Endothelial cell of umbilical vein (primary cell): ENCODE measurements at regions not wholly inside any gene's neighbourhood (a gene's known extent, or its start where the extent isn't known, plus 50 kb on each side); places are given as distances from the start of the nearest gene placed in this dataset.

Experiments used
- BruUV-seq: library from RNA; stranded (reverse); fragments of 400-500 nt; replicated peaks from 2 replicates; lab custom pipeline; 2021; lab: Mats Ljungman, UMichigan
- CTCF ChIA-PET: fragments of 300-600, 350-600 bp; sonication (Branson Sonifier 250); formaldehyde crosslinking; loops from one replicate; lab custom pipeline; 2021; ENCODE audit warnings: antibody characterized with exemption, inconsistent platforms; lab: Charles Lee
- POLR2A ChIA-PET: fragments of 300-600, 350-600 bp; sonication (Branson Sonifier 250); formaldehyde crosslinking; loops from one replicate; lab custom pipeline; 2021; ENCODE audit warnings: antibody characterized with exemption, inconsistent platforms; lab: Charles Lee
- DNase-seq: peaks from one replicate; pipeline ENCODE4 v3.0.0-alpha.2; 2011; ENCODE audit warnings: low read depth, low spot score
- FAIRE-seq: peaks from 2 replicates; lab custom pipeline; 2011; peaks lifted over from hg19 to GRCh38; lab: Jason Lieb, UNC
- H2AFZ ChIP-seq: 2 replicates; pipeline ENCODE4 v1.6.0; 2012; ENCODE audit warnings: low read depth, low read length, control low read depth, inconsistent platforms
- H3K27ac ChIP-seq: 2 replicates; pipeline ENCODE4 v1.5.1; 2011; ENCODE audit warnings: low read depth, mild to moderate bottlenecking, control low read depth, low read length, moderate library complexity; ENCODE audit not compliant: insufficient read depth
- H3K27me3 ChIP-seq, 2 experiments: 2 replicates each; pipeline versions ENCODE4 v1.6.0 to v1.6.1; 2011; ENCODE audit warnings: low read length in 2 of 2, mixed read lengths in 1 of 2; ENCODE audit not compliant: control insufficient read depth in 2 of 2, insufficient read depth in 2 of 2
- H3K36me3 ChIP-seq, 2 experiments: 2 replicates in 1 of 2; 3 replicates in 1 of 2; pipeline ENCODE4 v1.5.1; 2011; ENCODE audit warnings: low read length in 2 of 2, mild to moderate bottlenecking in 1 of 2, moderate library complexity in 1 of 2; ENCODE audit not compliant: control insufficient read depth in 2 of 2, insufficient read depth in 2 of 2; ENCODE audit errors: extremely low read depth in 1 of 2
- H3K4me1 ChIP-seq: 3 replicates; pipeline ENCODE4 v1.5.1; 2011; ENCODE audit warnings: mild to moderate bottlenecking, low read length; ENCODE audit not compliant: control insufficient read depth, insufficient read depth; ENCODE audit errors: extremely low read depth
- H3K4me2 ChIP-seq: 2 replicates; pipeline ENCODE4 v1.6.1; 2011; ENCODE audit warnings: low read length, control low read depth, mixed read lengths; ENCODE audit not compliant: insufficient read depth
- H3K4me3 ChIP-seq, 3 experiments: fragments of 200-600 bp in 1 of 3; sonication (generic), shearing (Covaris generic) in 1 of 3; replicated peaks in 1 of 3; 2 replicates each; pipeline ENCODE4 v1.5.1; 2011 to 2016; ENCODE audit warnings: control low read depth in 3 of 3, low read length in 3 of 3, mild to moderate bottlenecking in 2 of 3, inconsistent platforms in 1 of 3, low read depth in 1 of 3, moderate library complexity in 1 of 3; ENCODE audit not compliant: insufficient read depth in 1 of 3
- H3K79me2 ChIP-seq: 2 replicates; pipeline ENCODE4 v1.6.0; 2012; ENCODE audit warnings: low read length, inconsistent platforms; ENCODE audit not compliant: control insufficient read depth, insufficient read depth
- H3K9ac ChIP-seq: replicated peaks from 2 replicates; pipeline ENCODE3; 2011; ENCODE audit warnings: low read length, control low read depth; ENCODE audit not compliant: insufficient read depth; ENCODE audit errors: extremely low read depth
- H3K9me1 ChIP-seq: replicated peaks from 3 replicates; pipeline ENCODE4 v1.6.0; 2011; ENCODE audit warnings: mild to moderate bottlenecking, low read length; ENCODE audit not compliant: control insufficient read depth, insufficient read depth; ENCODE audit errors: extremely low read depth
- H3K9me3 ChIP-seq: replicated peaks from 2 replicates; pipeline ENCODE4 v1.5.1; 2012; ENCODE audit warnings: low read length, inconsistent platforms; ENCODE audit not compliant: control insufficient read depth, insufficient read depth
- H4K20me1 ChIP-seq: replicated peaks from 2 replicates; pipeline ENCODE3; 2011; ENCODE audit warnings: mild to moderate bottlenecking, low read length; ENCODE audit not compliant: control insufficient read depth, insufficient read depth; ENCODE audit errors: extremely low read depth
- EZH2 ChIP-seq: IDR thresholded peaks from 2 replicates; pipeline ENCODE4 v1.6.1; 2012; ENCODE audit warnings: borderline replicate concordance, low read depth, mild to moderate bottlenecking, moderate library complexity, low read length, inconsistent platforms; ENCODE audit not compliant: severe bottlenecking
- FOS ChIP-seq: IDR thresholded peaks from 2 replicates; pipeline ENCODE4 v1.6.1; 2011; ENCODE audit warnings: mild to moderate bottlenecking, low read length, moderate library complexity, borderline replicate concordance; ENCODE audit not compliant: insufficient read depth
- GATA2 ChIP-seq: IDR thresholded peaks from 2 replicates; pipeline ENCODE4 v1.7.0; 2011; ENCODE audit warnings: low read depth, mild to moderate bottlenecking, moderate library complexity, mixed read lengths, low read length; ENCODE audit not compliant: insufficient read length, insufficient read depth
- JUN ChIP-seq: IDR thresholded peaks from 2 replicates; pipeline ENCODE4 v1.6.1; 2011; ENCODE audit warnings: borderline replicate concordance, low read depth; ENCODE audit not compliant: insufficient read length, insufficient read depth
- MYC ChIP-seq: IDR thresholded peaks from one replicate; pipeline ENCODE4 v1.6.1; 2011; ENCODE audit warnings: mild to moderate bottlenecking, low read depth, low read length
- POLR2A ChIP-seq: IDR thresholded peaks from 2 replicates; pipeline ENCODE4 v1.6.1; 2012; ENCODE audit warnings: low read depth, mild to moderate bottlenecking, control low read depth, low read length
- POLR2AphosphoS5 ChIP-seq: IDR thresholded peaks from 2 replicates; pipeline ENCODE4 v1.6.1; 2012; ENCODE audit warnings: low read depth, mild to moderate bottlenecking, control low read depth, low read length, moderate library complexity; ENCODE audit not compliant: insufficient read depth
- dilution Hi-C: fragments of 300-500 bp; cut with MboI; formaldehyde crosslinking; loops from one replicate; pipeline ENCODE4 v1.15.0; 2019; ENCODE audit warnings: low sequenced_read_pairs; ENCODE audit not compliant: extremely low pct_ligation_motif_present
- intact Hi-C: fragments of 100-400 bp; cut with micrococcal nuclease; formaldehyde crosslinking; loops from one replicate; pipeline ENCODE4 v1.10.0; 2022
- TF ChIP-seq, protein P1 (sequence below), 2 donors: IDR thresholded peaks; 1 replicate in 1 of 2; 2 replicates in 1 of 2; pipeline ENCODE4 v1.5.1; 2011; ENCODE audit warnings: low read length in 2 of 2, mild to moderate bottlenecking in 2 of 2, moderate library complexity in 2 of 2, control low read depth in 1 of 2, inconsistent platforms in 1 of 2, low read depth in 1 of 2; ENCODE audit not compliant: insufficient read depth in 1 of 2; ENCODE audit errors: extremely low read depth in 1 of 2
- TF ChIP-seq, protein P2 (sequence below): IDR thresholded peaks from 2 replicates; pipeline ENCODE4 v1.6.1; 2011; ENCODE audit not compliant: insufficient read depth, insufficient read length

DNA sequence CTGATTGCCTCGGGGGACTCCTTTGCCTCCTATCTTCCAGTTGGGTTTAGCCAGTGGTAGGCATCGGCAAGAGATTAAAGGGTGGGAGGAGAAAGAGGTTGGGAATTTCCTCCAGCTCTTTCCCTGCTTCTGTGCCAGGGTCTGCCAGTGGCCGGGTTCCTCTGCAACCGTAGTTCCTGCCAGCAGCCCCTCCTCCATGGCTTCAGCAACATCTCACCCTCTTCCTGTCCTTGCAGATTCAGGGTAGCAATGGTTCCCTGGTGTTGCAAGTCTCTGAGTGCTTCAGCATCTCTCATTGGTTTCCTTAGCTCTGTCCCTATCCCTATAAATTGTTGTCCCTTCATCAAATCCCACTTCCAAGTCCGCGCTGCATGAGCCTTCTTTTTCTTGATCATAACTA lies 223.1 kb upstream of the JUN start:
- POLR2A ChIA-PET = no interaction called here
- Histone ChIP-seq H3K4me2 (no peak overlapping the region), H3K79me2 (no peaks in the 10 kb centered on the region), H3K27ac (no peak overlapping the region), H3K9ac (no peak overlapping the region), H4K20me1 (no peaks in the 10 kb centered on the region), H3K9me3 (no peaks in the 10 kb centered on the region), H2AFZ (no peak overlapping the region), H3K27me3 (no peaks in the 10 kb centered on the region), H3K4me3 (no peak overlapping the region), H3K9me1 (no peaks in the 10 kb centered on the region), H3K4me1 (peaks cover 3% of the 10 kb centered on the region), H3K36me3 (no peaks in the 10 kb centered on the region)
- TF ChIP-seq, protein P1, sequence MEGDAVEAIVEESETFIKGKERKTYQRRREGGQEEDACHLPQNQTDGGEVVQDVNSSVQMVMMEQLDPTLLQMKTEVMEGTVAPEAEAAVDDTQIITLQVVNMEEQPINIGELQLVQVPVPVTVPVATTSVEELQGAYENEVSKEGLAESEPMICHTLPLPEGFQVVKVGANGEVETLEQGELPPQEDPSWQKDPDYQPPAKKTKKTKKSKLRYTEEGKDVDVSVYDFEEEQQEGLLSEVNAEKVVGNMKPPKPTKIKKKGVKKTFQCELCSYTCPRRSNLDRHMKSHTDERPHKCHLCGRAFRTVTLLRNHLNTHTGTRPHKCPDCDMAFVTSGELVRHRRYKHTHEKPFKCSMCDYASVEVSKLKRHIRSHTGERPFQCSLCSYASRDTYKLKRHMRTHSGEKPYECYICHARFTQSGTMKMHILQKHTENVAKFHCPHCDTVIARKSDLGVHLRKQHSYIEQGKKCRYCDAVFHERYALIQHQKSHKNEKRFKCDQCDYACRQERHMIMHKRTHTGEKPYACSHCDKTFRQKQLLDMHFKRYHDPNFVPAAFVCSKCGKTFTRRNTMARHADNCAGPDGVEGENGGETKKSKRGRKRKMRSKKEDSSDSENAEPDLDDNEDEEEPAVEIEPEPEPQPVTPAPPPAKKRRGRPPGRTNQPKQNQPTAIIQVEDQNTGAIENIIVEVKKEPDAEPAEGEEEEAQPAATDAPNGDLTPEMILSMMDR (IDR thresholded peaks at IDR 0.05; ENCODE audit: extremely low read depth in 1 of 2, insufficient read depth in 1 of 2, low read depth in 1 of 2, low read length in 2 of 2) = no peak
- no peak for TF ChIP-seq JUN
- TF ChIP-seq, protein P2, sequence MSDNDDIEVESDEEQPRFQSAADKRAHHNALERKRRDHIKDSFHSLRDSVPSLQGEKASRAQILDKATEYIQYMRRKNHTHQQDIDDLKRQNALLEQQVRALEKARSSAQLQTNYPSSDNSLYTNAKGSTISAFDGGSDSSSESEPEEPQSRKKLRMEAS = no peak
- no peak for TF ChIP-seq EZH2
- TF ChIP-seq POLR2A = no peak
- TF ChIP-seq GATA2 = no peak
- no peak for TF ChIP-seq POLR2AphosphoS5
- no peak for TF ChIP-seq FOS
- no peak for TF ChIP-seq MYC
- no peak for FAIRE-seq
- CTCF ChIA-PET = no interaction called here
- no TSS peak for BruUV-seq
- dilution Hi-C loops (no loop called here), intact Hi-C loops (no loop called here)
- DNase-seq = no peak
